ENCODE measurements at regions not wholly inside any gene's neighbourhood (a gene's known extent, or its start where the extent isn't known, plus 50 kb on each side); places are given as distances from the start of the nearest gene placed in this dataset.
A peak's percentile ranks its signal among the peaks of the same experiment; 100 is the strongest.

DNA sequence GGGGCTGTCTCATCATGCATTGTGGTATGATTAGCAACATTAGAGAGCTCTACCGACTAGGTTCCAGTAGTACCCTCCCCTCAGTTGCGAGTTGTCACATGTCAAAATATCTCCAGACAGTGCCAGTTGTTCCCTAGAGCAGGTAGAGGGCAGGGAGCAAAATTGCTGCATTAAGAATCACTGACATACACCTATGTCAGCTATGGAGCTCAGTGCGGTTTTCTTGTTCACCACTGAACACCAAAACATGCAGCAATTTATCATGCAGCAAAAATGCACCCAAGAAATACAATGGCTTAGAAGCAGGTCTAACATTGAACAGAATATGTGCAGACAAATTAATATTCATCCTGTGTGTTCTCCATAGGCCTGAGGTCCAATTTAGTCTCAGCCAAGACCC, 186.9 kb upstream of the STARD13 start:
- DNase-seq, result no peak

DNA sequence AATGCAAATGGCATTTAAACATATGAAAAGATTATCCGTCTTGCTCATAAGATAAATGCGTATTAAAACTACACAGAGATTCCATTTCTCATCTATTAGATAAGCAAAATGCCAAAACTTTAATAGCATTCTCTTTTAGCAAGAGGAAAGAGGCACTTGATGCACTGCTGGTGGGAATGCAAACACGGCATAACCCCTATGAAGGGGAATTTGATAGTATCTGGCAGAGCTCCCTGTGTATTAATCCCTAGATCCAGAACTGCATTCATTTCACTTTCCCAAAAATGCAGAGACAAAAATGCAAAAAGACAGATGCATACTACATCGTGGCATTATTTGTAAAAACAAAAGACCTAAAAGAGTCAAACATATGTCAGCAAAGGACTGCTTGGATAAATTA, 193.6 kb upstream of the STARD13 start:
- DNase-seq, result no peak

DNA sequence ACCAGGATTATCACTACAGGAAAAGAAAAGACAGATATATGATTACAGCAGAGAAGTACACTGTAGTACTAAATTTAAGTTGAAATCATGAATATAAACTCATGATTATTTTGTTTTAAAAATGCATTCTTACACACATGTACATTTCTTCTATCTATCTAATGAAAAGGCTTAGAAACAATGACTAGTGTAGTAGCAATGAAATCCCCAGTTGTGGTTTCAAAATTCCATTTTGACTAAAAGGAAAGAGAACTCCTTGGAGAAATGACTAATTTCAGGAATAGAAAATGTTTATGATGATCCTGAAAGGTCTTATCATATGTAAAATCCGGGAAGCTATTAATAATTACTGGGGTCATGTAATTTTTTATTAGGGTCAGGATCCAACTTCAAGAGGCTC, 195.0 kb upstream of the STARD13 start:
- no peak for DNase-seq

DNA sequence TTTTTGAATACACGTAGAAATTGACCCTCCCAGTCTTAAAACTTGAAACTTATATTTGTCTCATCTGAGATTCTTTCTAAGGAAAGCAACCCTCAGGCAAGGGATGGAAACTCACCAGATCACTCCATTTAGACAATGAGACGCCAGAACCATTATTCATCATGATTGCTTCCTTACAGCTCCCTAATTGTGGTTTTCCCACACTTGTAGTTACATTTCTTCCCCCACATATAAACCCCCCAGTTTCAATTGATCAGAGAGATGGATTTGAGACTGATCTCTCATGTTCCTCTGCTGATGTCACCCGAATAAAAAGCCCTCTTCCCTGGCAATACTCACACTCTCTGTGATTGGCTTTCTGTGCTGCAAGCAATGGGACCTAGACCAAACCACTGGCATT, 197.9 kb upstream of the STARD13 start:
- DNase-seq, result no peak

DNA sequence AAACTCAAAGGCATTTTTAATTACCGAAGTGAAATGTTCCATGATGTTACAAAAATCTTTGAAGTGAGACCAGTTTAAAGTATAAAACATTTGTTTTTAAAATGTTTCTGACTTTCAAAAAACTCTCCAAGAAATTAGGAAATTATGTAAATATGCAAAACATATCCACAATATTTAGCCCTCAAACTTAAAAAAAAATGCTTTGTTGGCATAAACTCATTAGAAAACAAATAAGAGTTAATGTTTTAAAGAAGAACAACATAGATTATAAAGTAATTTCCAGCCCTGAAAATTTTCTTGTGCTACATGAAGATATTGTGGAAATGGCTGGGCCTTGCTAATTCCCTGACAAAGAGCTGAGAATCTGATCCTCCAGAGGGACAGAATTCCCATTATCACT, 199.7 kb upstream of the STARD13 start:
- no peak for DNase-seq

DNA sequence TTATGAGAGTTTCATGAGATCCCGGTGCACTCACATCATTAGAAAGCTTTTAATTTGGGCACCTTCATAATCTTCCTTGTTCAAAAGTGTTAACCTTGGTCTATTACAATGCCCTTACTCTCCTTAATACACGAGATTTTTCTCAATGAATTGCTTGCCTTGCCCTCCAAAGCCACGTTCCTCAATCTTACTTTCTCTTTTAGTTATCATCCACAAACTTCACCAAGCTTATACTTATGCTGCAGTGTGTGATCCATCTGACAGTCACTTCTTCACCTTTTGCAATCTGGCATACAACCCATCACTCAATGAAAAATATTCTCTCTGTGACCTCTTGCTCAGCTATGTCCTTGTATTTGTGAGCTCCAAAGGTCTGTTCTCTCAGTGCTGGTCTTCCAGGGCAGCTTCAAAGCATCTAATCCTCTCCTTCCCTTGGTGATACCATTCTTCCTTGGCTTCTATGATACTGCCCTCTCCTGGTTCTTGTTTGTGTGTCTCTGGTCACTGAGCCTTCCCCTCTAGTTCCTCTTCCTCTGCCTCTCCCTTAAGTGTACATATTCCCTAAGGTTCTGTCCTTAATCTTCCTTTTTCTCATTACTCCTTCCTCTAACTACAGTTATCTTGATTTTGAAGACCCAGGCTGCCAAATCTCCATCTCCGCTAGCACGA, 202.2 kb upstream of the STARD13 start:
- no peak for DNase-seq

DNA sequence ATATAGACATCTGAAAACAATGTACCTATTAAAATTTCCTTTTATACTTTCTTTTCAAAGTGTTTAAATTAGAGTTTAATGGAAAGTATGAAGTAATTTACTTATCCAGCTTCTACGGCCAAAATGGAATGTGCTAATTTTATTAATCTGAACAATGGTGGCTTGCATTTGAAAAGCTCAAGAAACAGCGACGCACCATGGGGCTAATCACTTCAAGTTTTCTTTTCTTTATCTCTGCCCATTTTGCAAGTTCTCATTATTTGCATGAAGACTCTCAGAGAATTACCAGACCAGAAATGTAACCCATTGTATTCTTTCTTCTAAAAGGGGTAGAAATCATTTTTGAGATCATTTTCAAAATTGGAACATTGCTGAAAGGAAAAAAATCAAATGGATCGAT, 204.0 kb upstream of the STARD13 start:
- no peak for DNase-seq

DNA sequence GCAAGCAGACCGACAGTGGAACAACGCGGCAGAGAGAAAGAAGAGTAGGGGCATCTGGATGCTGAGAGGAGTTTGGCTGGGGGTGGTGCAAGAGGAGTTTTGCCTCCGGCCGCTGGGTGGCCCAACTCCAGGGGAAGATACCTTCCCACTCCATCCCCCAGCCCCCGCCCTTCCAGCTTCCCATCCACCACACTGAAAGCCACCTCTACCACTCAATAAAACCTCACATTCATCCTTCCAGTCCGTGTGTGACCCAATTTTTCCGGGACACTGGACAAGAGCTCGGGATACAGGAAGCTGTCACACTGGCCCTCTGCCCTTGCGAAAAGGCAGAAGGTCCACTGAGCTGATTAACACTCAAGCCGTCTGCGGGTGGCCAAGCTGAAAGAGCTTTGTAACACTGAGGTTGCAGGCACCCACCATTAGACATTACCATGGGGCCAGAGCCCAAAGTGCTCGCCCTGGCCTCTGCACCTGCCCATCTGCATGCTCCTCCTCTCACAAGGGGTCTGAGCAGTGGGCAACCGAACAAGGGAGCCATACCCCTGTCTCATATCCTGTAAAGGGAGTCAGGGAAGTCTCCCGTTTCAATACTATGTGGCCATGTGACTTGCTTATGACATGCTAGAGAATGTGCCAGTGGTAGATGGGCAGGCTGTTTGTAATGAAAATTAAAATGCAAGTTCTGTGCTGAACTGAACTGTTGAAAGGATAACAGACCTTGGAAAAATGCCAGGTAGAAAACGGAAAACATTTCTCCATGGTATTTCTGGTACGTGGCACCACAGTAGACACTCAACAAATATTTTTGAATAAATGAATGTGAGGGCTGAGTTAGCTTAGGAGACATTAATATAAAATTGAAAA, 205.1 kb upstream of the STARD13 start:
- no peak for DNase-seq

DNA sequence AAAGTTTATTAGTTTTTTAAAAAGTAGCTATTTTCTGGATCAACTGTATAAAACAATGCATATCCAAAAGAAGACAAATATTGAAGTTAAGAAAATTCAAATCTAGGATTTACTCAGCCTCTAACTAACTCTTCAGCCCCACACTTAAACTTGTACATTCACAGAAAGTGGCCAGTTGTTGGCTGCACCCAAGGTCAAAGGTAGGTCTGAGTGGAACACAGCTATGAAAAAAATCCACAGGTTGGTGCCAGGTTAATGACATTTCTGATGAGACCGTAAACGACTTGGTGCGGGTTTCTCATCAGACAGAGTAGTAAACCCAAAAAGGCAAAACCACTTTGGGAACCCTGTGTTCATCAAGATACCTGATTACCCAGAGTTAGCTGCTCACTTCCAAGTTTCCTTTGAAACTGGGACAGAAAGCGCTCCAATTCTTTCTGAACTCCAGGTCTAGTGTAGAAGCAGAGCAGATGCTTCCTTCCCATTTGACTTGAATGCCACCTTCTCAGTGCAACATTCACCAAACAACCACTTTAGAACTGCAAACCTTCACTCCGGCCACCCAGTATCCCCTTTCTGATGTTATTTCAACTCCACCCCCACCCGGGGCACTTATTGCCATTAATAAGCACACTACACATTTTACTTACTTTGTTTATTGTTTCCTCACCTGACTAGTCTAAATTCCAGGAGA, 208.3 kb upstream of the STARD13 start:
- DNase-seq, result no peak

DNA sequence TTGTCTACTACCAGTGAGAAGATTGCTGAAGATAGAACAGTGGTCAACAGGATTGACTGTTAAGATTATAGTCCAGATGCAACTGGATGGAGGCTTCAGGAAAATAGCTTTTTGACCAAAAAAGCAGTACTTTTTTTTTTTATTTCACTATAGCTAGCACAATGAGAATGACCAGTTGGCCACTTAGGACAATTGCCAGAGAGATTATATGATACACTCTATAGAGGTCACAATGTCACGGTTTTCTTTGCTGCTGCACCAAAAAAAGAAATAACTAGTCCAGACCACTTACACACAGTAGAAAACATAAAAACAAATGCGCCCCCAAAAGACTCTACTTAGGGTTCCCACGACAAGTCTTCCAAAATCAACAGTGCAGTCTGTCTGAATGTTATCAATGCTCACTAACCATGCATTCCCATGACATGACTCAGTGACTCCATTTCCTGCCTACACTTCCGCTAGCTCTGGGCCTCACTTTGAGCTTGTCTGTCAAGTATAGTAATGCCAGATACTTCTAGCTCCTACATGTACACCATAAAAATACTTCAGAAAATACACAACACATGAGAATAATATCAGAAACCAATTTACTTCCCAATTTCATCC, 209.1 kb upstream of the STARD13 start:
- DNase-seq, result no peak

DNA sequence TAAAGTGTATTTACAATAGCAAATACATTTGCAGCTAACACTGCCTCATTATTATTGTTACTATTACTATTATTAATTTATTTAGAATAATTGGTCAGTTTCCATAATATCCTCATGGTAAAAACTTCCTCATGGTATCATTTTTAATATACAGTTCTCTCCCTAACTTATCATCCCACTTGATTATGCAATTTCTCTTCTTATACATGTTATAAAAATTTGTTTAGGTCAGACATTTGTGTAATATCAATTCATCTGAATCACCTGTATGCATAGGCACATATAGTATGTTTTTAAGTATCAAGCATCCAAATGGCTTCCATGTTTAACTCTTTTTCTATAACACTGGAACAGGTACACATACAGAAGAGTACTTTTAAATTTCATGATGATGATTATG, 210.8 kb upstream of the STARD13 start:
- no peak for DNase-seq

DNA sequence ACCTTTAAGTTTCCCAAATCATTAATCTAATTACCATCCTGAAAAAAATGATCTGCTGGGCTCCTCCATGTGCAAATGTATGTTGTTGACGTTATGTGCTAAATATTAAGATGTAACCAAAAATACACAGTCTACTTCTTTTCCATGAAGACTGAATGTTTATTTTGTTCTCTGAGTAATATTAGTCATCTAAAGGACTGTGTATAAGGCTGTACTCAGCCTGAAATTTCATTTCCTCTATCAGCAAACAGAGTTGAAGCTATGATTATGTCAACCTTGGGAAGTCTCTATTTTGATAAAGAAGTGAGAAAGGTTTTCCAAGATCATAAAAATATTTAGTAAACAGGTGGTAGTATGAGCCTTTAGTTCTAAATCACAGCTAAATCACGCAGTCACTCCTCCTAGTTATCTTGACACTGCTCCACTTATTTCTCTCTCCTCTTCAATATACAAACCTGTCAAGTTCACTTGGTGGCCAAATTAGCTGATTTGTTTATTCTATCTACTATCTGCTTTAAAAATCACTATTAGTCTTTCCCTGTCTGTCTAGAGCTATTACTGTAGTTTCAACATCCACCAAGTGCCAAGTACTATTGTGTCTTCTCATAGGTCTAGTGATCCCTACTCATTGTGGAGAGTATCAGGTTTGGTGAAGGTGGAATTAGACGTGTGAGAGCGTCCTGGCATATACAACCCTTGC, 211.7 kb upstream of the STARD13 start:
- DNase-seq, result peak in 1 of 3 experiments; percentile 22

DNA sequence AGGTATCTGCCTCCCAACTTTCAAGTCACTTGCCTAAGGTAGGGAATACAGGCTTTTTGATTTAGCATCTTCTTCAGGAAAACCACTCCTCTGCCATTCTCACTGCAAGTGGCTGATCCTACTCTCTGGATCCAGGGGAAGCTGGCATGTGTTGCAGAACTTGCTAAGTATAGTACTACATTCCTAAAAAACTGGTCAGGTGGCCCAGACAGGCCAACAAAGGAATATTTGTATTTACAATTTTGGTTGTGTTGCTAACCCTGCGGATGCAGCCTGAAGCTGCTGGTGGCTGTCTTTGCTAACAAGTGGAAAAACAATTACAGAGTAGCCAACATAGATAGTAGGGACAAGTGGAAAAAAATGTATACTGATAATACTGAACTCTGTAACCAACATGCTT, 222.5 kb upstream of the STARD13 start:
- DNase-seq, result no peak

DNA sequence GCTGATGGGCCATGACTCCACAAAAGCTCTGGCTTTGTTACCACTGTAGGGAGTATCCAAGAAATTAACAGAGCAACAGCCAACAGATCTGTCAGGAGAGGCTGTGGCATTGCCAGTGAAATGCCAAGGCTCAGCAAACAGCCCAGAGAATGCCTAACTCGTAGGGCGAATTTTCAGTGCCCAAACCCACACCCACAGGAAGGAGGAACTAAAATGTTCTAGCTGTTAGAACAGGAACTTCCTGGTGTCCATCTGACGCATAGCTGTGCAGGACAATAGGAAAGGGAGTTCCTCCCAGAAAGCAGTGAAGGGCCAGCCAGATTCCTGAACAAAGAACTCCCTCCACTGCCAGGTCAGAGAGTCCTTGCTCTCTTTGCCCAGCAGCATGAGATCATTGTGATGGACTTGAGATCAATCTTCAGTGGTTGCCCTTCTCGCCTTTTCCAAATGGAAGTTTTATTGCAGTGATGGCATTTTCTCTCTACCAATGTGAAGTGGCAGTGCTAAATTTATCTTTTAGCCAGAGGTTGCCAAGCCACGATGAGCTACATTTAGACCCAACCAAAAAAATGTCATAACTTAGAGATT, 224.2 kb upstream of the STARD13 start:
- no peak for DNase-seq

DNA sequence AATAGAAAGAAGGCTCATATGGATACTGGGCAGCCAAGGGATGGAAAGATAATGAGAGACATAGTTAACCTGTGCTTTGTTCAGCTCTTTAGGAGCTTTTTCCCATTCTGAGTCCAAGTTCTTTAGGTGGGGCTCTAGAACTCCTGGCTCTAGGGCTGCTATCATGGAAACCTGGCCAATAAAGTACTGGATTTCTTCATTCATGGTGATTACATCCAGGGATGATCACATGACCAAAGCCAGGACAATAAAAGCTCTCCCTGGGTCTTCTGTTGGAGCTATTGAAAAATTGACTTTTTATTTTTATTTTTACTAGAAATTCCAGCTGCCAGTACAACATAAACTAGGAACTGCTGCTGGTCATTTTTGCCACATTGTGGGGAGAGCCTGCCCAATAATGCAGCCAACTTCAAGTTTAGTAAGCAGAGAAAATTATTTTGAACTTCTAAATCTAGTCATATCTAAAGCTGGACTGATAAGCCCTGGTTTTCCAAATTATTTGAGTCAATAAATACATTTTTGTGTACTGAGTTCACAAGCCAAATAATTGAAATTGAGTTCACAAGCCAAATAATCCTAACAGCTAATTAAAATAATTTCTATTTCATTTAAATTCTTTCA, 224.9 kb upstream of the STARD13 start:
- DNase-seq, result no peak

DNA sequence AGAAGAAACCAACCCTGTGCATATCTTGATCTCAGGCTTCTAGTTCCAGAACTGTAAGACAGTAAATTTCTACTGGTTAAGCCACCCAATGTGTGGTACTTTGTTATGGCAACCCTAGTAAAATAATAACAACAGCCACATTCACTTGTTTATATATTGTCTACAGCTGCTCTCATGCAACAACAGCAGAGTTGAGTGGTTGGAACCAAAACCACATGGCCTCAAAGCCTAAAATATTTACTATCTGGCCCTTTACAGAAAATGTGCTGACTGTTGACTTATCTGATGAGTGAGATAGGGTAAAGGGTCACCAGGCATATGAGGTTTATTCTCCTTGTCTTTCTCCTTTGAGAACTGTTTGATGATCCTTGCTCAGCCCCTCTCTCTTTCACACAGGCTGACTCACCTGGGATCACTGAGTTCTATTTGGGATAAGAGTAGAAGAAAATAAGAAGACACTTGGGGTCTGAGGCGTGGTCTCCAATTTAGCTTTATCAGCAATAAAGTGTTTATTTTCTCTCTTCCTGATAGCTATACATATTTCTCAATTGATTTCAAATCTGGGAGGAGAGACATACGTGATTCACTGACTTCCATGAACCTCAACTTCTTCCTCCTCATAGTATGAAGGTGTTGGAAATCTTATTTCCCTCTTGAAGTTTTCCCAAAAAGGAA, 227.5 kb upstream of the STARD13 start:
- no peak for DNase-seq

DNA sequence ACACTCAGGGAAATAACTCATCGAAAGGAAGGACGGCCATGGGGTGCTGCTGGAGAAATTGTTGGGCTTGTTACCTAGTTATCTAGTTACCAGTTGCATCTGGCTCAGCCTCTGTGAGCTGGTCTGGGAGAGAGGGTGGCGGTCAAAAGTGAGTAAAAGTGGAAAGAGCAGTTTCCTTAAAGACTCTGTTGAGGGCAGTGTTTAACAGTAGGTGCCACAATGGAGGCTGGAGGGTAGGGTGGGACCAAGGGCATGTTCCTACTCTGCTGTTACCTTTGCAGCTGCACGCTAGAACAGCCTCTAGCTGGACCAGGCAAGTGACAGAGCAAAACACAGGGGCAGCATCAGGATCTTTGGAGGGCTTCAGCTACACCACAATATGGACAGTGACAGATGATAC, 228.8 kb upstream of the STARD13 start:
- no peak for DNase-seq

DNA sequence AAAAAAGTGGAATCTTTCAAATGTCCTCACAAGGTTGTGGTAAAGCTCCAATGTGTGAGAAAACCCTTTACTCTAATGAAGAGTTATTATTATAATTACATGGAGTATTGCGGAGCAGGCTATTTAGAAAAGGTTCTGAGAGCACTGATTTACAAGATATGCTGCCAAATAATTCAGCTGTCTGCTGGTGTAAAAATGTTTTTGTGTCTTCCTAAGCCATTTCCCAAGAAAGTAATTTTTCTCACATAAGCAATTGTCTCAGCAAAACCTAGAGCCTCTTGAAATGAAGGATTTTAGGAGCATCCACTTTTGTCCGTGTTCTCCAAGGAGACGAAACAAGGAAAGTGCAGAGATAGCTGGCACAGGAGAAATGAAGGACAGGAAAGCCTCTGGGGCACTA, 229.6 kb upstream of the STARD13 start:
- no peak for DNase-seq

DNA sequence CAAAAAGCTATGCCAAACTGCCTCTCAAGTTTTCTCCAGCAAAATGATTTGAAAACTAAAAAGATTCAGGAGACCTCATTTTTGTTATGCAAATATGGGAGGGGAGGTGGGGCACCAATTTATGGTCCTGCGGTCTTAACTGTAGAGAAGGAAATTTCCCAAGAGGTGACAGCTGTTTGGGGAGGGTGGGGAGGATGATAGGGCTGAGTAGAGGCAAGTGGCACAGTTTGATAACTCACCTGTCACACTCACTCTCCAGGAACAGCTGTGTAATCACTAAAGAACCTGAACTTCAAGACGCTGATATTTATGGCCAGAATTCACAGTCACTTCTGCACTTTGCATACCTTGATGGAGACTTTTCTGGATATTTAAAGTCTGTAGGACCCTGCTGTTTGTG, 232.9 kb upstream of the STARD13 start:
- peak in 1 of 3 experiments; percentile 60 for DNase-seq

DNA sequence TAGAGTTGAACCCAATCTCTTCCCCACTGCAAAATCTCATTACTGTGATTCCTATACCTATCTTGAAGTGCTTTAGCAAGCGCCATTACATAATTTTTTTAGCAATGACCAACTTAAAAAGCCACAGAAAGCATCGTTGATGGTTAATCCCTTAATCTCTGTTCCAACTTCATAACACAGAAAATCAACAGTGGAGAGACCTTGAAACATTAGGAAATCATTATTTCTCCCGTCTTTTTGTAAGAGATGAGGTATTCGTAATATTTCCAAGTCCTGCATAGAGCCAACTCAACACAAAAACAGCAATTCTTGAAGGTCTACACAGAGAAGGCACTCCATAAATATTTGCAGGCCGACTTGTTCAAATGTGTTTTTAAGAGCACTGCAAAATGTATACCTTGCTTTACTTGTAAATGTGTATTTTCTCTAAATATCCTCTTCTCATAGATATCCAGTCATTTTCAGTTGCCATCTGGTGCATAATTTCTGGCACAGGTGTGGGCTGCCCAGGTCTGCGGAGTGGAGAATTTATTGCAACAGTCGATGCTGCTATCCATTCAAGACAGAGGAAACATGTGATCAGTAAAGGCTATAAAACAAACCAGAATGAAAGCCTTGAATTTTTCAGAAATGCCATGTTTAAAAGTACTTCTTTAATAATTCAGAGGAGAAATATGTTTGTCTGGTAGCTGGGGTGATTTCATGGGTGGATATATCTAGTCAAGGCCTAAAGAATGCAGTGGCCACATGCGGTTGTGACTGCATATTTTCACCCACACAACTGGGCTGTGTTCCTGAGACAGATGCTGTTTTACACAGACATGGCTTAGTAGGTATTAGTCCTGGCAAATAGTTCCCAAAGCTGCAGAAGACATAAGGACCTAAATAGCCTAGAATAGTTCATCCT, 234.3 kb upstream of the STARD13 start:
- no peak for DNase-seq

Measured in NCI-H1417 (cell line).